SH-SY5Y (cell line): ENCODE measurements at regions not wholly inside any gene's neighbourhood (a gene's known extent, or its start where the extent isn't known, plus 50 kb on each side); places are given as distances from the start of the nearest gene placed in this dataset.

Source experiments
- GATA2 ChIP-seq: IDR thresholded peaks from 2 replicates; pipeline ENCODE4 v1.6.1; 2011; ENCODE audit warnings: mild to moderate bottlenecking, low read depth, low read length
- GATA3 ChIP-seq: IDR thresholded peaks from 2 replicates; pipeline ENCODE4 v1.6.1; 2011; ENCODE audit warnings: low read depth, mild to moderate bottlenecking, low read length, moderate library complexity

DNA sequence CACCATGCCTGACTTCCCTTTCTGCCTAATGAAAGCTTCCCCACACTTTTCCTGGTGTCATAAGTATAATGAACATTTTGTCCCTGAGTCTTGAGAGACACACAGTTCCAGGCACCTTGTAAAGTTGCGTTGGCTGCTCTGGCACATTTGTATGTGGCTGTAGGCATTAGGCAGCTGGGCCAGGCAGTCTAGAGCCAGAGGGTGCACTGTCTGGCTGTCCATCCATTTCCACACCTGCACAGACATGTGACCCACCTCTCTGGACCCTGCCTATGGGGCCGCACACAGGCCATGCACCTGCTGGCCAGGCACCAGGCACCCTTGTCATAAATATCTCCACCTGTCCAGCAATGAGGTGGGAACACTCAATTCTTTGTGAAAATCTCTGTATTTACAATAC is 54.7 kb upstream of the ANTXRL start:
- no peak for TF ChIP-seq GATA3
- no peak for TF ChIP-seq GATA2
